ENCODE measurements at regions not wholly inside any gene's neighbourhood (a gene's known extent, or its start where the extent isn't known, plus 50 kb on each side); places are given as distances from the start of the nearest gene placed in this dataset.
"Not testable (repeated sequence)": the region's sequence is repeated elsewhere in the genome, so short reads cannot be mapped to it uniquely, and the experiment has no call there.

- intact Hi-C loops (cut with DNase I) = no loop called here
- H3K27me3 ChIP-seq = peaks cover 0 to 6% (median 0%) of the 10 kb centered on the region in 4 donors
- H3K36me3 ChIP-seq = no peaks in the 10 kb centered on the region
- WGBS = 93% methylated on average over 3 of the region's 3 CpGs
- H3K9me3 ChIP-seq = peaks cover 0 to 23% (median 16%) of the 10 kb centered on the region in 4 donors
- no peaks in the 10 kb centered on the region for H3K4me1 ChIP-seq
- TF ChIP-seq, protein P1, sequence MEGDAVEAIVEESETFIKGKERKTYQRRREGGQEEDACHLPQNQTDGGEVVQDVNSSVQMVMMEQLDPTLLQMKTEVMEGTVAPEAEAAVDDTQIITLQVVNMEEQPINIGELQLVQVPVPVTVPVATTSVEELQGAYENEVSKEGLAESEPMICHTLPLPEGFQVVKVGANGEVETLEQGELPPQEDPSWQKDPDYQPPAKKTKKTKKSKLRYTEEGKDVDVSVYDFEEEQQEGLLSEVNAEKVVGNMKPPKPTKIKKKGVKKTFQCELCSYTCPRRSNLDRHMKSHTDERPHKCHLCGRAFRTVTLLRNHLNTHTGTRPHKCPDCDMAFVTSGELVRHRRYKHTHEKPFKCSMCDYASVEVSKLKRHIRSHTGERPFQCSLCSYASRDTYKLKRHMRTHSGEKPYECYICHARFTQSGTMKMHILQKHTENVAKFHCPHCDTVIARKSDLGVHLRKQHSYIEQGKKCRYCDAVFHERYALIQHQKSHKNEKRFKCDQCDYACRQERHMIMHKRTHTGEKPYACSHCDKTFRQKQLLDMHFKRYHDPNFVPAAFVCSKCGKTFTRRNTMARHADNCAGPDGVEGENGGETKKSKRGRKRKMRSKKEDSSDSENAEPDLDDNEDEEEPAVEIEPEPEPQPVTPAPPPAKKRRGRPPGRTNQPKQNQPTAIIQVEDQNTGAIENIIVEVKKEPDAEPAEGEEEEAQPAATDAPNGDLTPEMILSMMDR (IDR thresholded peaks at IDR 0.05) = no peak
- TF ChIP-seq POLR2A (IDR thresholded peaks at IDR 0.05; ENCODE audit: low read depth) (no peak), POLR2AphosphoS5 (IDR thresholded peaks at IDR 0.05) (no peak), EP300 (IDR thresholded peaks at IDR 0.05) (no peak)
- no peak overlapping the region for H3K4me3 ChIP-seq
- no peak overlapping the region for H3K27ac ChIP-seq (replicated peaks in 1 of 4)
- no peak for DNase-seq (ENCODE audit: extremely low spot score)
Observed at GRCh38 chrX:1020634-1021166, 191.7 kb downstream of the CRLF2 start.

- H3K27ac ChIP-seq (replicated peaks in 1 of 4); H3K4me1 ChIP-seq; intact Hi-C loops (cut with DNase I); DNase-seq (ENCODE audit: extremely low spot score); H3K4me3 ChIP-seq; H3K36me3 ChIP-seq: not testable (repeated sequence)
- 81% methylated on average over 15 of the region's 15 CpGs for WGBS
- Histone ChIP-seq H3K27me3 (peaks cover 0 to 12% (median 0%) of the 10 kb centered on the region in 4 donors), H3K9me3 (peaks cover 0 to 21% (median 16%) of the 10 kb centered on the region in 4 donors)
Observed at GRCh38 chrX:1016926-1017325, 195.5 kb downstream of the CRLF2 start.

GRCh38 chrX:1016281-1016680 is 196.2 kb downstream of the CRLF2 start:
- intact Hi-C loops (cut with DNase I); H3K4me3 ChIP-seq; H3K4me1 ChIP-seq; H3K27ac ChIP-seq (replicated peaks in 1 of 4); H3K36me3 ChIP-seq; DNase-seq (ENCODE audit: extremely low spot score): not testable (repeated sequence)
- Histone ChIP-seq H3K27me3 (peaks cover 0 to 12% (median 0%) of the 10 kb centered on the region in 4 donors), H3K9me3 (peaks cover 0 to 14% (median 10%) of the 10 kb centered on the region in 4 donors)
- WGBS = 87% methylated on average over 11 of the region's 11 CpGs

DNA sequence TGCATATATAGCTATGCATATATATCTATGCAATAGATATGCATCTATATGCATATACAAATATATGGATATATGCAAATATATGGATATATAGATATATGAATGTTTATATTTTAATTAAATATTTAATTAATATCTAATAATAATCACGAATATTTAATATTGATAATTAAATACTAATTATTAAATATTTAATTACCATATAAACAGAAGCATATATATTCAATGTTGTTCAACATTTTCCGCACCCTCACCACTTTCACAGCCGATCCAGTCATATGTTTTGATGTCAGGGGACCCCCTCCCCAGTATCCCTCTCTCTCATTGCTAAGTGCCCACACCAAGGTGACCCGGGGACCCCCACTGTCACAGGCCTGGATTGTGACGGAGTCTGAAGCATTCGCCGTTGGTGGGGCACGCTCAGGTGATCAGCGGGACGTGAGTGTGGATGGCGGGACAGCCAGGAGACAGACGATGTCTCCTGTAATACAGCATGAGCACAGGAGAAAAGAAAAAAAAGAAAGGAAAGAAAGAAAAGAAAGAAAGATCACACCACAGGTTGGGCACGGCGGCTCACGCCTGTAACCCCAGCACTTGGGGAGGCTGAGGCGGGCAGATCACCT is 199.7 kb downstream of the CRLF2 start:
- WGBS = 86% methylated on average over 16 of the region's 16 CpGs
- Histone ChIP-seq H3K27ac (replicated peaks in 1 of 4) (no peak overlapping the region), H3K4me1 (no peaks in the 10 kb centered on the region), H3K27me3 (peaks cover 0 to 12% (median 0%) of the 10 kb centered on the region in 4 donors), H3K9me3 (no peaks in the 10 kb centered on the region), H3K4me3 (no peak overlapping the region), H3K36me3 (no peaks in the 10 kb centered on the region)
- TF ChIP-seq EP300 (IDR thresholded peaks at IDR 0.05) = no peak
- TF ChIP-seq POLR2AphosphoS5 (IDR thresholded peaks at IDR 0.05) = no peak
- intact Hi-C loops (cut with DNase I) = no loop called here
- DNase-seq (ENCODE audit: extremely low spot score) = no peak

DNA sequence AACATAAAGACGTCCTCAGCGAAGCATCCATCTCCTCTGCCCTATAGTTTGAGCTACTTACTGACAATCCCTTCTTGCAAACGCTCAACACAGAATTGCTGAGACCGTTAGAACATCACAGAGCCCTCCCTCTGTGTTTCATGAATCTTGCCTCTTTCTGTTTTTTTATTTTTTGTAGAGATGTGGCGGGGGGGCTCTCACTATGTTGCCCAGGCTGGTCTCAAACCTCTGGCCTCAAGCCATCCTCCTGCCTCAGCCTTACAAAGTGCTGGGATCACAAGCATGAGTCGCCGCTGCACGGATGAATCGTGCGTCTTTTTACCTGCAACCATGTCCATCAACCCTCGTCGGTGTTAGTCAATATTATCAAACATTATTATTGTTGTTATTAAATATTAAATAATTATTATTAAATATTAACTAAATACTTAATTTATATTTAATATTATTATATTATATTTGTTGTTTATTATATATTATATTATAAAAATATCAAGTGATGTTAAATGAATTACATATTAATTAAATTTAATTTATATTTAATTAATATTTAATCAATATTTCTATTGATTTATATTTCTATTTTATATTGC is 200.7 kb downstream of the CRLF2 start:
- no peaks in the 10 kb centered on the region for H3K9me3 ChIP-seq
- no peaks in the 10 kb centered on the region for H3K36me3 ChIP-seq
- intact Hi-C loops (cut with DNase I) = no loop called here
- H3K27ac ChIP-seq (replicated peaks in 1 of 4) = no peak overlapping the region
- DNase-seq (ENCODE audit: extremely low spot score) = no peak
- H3K4me1 ChIP-seq = no peaks in the 10 kb centered on the region
- TF ChIP-seq POLR2A (IDR thresholded peaks at IDR 0.05; ENCODE audit: low read depth) (no peak), POLR2AphosphoS5 (IDR thresholded peaks at IDR 0.05) (no peak), EP300 (IDR thresholded peaks at IDR 0.05) (no peak)
- TF ChIP-seq, protein P1 (IDR thresholded peaks at IDR 0.05) = no peak
- no peak overlapping the region for H3K4me3 ChIP-seq
- peaks cover 0 to 12% (median 0%) of the 10 kb centered on the region in 4 donors for H3K27me3 ChIP-seq
- WGBS = 83% methylated on average over 12 of the region's 12 CpGs

GRCh38 chrX:1009771-1010170 is 202.7 kb downstream of the CRLF2 start:
- Histone ChIP-seq H3K4me1 (no peaks in the 10 kb centered on the region), H3K9me3 (no peaks in the 10 kb centered on the region), H3K27ac (replicated peaks in 1 of 4) (no peak overlapping the region), H3K36me3 (no peaks in the 10 kb centered on the region), H3K27me3 (peaks cover 0 to 12% (median 0%) of the 10 kb centered on the region in 4 donors), H3K4me3 (no peak overlapping the region)
- TF ChIP-seq EP300 (IDR thresholded peaks at IDR 0.05) = no peak
- no peak for TF ChIP-seq POLR2AphosphoS5 (IDR thresholded peaks at IDR 0.05)
- TF ChIP-seq, protein P1 (IDR thresholded peaks at IDR 0.05) = no peak
- TF ChIP-seq POLR2A (IDR thresholded peaks at IDR 0.05; ENCODE audit: low read depth) = no peak
- 88% methylated on average over 15 of the region's 15 CpGs for WGBS
- no peak for DNase-seq (ENCODE audit: extremely low spot score)
- intact Hi-C loops (cut with DNase I) = no loop called here

Data from esophagus muscularis mucosa (tissue), 4 donors.